ENCODE measurements at regions not wholly inside any gene's neighbourhood (a gene's known extent, or its start where the extent isn't known, plus 50 kb on each side); places are given as distances from the start of the nearest gene placed in this dataset.

GRCh38 chr2:223386189-223386588 lies 216.0 kb downstream of the SCG2 start:
- no peak for DNase-seq (ENCODE audit: low read depth in 2 of 2)

DNA sequence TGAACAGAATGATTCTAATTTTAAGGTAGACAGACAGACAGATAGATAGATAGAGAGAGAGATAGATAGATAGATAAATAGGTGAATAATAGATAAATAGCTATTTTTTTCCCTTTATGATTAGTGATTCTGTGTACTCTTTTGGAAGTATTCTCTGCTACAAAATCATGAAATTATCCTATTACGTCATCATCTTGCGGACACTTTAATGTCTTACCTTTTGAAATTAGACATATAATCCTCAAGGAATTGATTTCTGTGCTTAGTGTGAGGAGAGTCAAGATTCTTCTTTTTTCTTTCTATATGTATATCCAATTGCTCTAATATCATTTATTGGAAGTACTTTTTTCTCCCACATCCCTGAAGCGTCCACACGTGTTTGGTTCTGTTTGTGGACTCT lies 215.2 kb downstream of the SCG2 start:
- no peak for DNase-seq (ENCODE audit: low read depth in 2 of 2)

DNA sequence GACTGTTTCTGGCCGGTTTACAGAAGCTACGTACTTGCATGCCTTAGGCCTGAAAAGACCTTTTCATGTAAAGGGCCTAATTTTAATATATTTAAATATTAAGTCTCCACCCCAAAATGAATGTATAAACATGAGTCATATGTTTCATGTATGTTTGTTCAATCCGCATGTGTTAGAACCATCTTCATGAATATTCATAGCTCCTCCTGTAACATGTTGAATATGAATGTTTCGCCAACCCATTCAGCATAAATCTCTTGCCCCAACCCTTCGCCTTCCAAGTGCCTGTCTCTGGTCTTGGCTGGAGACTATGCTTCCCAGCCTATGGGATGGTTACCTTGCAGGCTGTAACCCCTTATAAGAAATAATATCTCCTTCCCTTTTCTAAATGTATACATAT lies 212.5 kb downstream of the SCG2 start:
- DNase-seq (ENCODE audit: low read depth in 2 of 2), result no peak

DNA sequence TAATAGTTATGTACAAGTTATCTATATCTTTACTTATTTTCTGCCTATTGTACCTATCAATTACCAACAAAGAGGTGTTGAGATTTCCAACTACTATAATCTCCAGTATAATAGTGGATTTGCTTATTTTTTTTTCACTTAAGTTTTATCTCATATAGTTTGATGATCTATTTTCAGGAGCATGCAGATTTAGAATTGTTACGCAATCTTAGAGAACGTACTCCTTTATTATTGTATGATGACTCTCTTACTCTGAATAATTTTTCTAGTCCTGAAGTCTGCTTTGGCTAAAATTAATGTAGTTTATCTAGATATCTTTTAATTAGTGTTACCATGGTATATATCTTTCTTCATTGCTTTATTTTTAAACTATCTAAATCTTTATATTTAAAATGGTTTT lies 205.2 kb downstream of the SCG2 start:
- no peak for DNase-seq (ENCODE audit: low read depth in 2 of 2)

- DNase-seq (ENCODE audit: low read depth in 2 of 2), result no peak
Measured at GRCh38 chr2:223399357-223399957, 202.7 kb downstream of the SCG2 start.

- no peak for DNase-seq (ENCODE audit: low read depth in 2 of 2)
Measured at GRCh38 chr2:223404616-223405015, 197.5 kb downstream of the SCG2 start.

GRCh38 chr2:223414646-223415045 lies 187.5 kb downstream of the SCG2 start:
- peak; percentile 73 to 74 for DNase-seq (ENCODE audit: low read depth in 2 of 2)

- no peak for DNase-seq (ENCODE audit: low read depth in 2 of 2)
Measured at GRCh38 chr2:223415071-223415470, 187.1 kb downstream of the SCG2 start.

- DNase-seq (ENCODE audit: low read depth in 2 of 2), result no peak
Measured at GRCh38 chr2:223416815-223417610, 185.1 kb downstream of the SCG2 start.

DNA sequence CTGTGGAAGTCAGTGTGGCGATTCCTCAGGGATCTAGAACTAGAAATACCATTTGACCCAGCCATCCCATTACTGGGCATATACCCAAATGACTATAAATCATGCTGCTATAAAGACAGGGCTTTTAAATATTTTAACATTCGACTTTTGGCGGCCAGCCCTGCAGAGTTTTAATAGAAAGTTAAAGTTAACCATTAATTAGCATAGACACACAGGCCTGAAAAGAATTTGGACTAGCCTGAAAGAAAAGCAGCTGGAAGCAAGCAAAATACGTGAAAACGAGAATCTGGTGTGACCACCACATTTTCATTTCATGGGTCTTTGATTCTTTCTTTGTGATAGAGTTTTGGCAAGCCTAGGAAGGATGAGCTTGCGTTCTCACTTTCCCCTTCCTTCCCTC lies 184.0 kb downstream of the SCG2 start:
- DNase-seq (ENCODE audit: low read depth in 2 of 2), result no peak

- DNase-seq (ENCODE audit: low read depth in 2 of 2), result no peak
Measured at GRCh38 chr2:223418604-223419199, 183.5 kb downstream of the SCG2 start.

- DNase-seq (ENCODE audit: low read depth in 2 of 2), result no peak
Measured at GRCh38 chr2:223420048-223420447, 182.1 kb downstream of the SCG2 start.

- DNase-seq (ENCODE audit: low read depth in 2 of 2), result no peak
Measured at GRCh38 chr2:223431479-223431878, 170.7 kb downstream of the SCG2 start.

DNA sequence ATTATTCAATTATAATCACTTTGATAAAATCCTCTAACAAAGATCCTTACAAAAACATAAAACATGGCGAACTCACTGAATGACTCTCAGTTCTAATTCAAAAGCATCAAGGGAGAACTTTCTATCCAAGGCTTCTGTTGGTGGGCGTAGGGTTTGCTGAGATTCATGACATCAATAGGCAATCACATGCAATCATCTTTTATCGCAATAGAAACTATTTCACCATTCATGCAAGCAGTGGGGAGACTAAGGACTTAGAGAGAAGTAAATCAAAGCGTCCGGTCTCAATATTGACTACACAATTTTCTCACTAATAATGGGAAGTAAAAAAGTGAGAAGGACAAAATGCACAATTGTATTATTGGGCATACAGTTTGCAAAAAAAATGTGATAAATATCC lies 168.7 kb downstream of the SCG2 start:
- no peak for DNase-seq (ENCODE audit: low read depth in 2 of 2)

- no peak for DNase-seq (ENCODE audit: low read depth in 2 of 2)
Measured at GRCh38 chr2:223437788-223438187, 164.4 kb downstream of the SCG2 start.

GRCh38 chr2:223439184-223439583 lies 163.0 kb downstream of the SCG2 start:
- DNase-seq (ENCODE audit: low read depth in 2 of 2), result no peak

DNA sequence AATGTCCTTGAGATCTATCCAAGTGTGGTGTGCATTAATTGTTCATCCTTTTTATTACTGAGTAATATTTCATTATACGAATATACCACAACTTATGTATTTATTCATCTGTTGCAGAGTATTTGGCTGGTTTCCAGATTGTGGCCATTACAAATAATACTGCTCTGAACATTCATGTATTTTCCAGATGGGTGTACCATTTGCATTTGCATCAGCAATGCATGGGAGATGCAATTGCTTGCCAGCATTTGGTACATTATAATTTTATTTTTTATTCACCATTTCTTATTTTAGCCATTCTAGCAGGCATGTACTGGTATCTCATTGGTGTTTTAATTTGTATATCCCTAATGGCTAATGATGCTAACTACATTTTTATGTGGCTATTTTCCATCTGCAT lies 162.4 kb downstream of the SCG2 start:
- no peak for DNase-seq (ENCODE audit: low read depth in 2 of 2)

DNA sequence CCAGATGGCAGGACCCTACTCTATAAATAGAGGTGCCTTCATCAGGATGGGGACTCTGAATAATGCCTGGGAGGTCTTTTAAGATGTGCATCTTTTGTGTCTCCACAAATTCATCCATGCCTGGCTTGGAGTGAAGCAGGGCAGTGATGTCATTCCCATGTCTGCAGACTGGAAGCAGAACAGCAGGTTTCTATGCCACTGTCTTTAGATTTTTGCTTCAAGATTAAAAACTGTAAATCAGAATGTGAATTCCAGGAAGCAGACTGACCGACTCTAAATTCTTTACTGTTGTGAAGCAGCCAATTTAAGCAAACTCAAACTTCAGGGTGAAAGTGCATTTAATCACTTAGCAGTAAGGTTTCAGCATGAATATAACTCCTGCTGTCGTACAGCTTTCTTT lies 159.3 kb downstream of the SCG2 start:
- no peak for DNase-seq (ENCODE audit: low read depth in 2 of 2)

DNA sequence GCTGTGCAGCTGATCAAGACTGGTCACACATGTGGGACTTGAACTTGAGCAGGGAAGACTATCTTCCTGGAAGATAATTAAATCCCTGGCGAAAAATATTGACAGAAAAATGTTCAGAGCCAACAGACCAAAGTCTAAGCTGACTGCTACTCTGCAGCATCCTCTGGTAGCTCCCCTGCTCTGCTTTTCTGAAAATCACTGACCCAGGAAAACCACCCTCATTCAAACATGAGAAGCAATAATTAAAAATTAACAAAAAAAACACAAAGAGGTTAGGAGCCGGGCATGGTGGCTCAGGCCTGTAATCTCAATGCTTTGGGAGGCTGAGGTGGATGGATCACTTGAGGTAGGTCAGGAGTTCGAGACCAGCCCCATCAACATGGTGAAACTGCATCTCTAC lies 151.9 kb downstream of the SCG2 start:
- DNase-seq (ENCODE audit: low read depth in 2 of 2), result no peak

GRCh38 chr2:223457301-223457700 lies 144.9 kb downstream of the SCG2 start:
- DNase-seq (ENCODE audit: low read depth in 2 of 2), result no peak

GRCh38 chr2:223459328-223459939 lies 142.7 kb downstream of the SCG2 start:
- no peak for DNase-seq (ENCODE audit: low read depth in 2 of 2)

DNA sequence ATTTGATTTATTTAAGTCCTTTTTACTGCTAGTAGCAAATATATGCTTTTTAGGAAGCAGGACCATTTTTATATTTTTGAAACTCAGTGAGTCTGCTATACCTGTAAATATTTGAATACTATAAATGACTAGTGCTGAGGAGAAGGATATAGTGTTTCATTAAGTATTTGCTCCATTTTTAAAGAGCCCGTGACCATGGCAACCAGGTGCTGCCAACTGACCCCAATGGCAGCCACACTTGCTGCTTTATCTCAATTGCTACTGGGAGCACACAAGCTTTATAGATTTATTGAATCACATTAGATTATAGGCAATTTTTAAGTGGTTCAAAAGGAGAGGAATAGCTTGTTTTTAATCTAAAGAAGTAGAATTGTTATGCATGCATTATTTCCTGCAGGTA lies 142.0 kb downstream of the SCG2 start:
- DNase-seq (ENCODE audit: low read depth in 2 of 2), result no peak

GRCh38 chr2:223460774-223461211 lies 141.4 kb downstream of the SCG2 start:
- DNase-seq (ENCODE audit: low read depth in 2 of 2), result peak; percentile 43 to 46

Measured in fibroblast of skin of left biceps (primary cell).